ENCODE measurements at regions not wholly inside any gene's neighbourhood (a gene's known extent, or its start where the extent isn't known, plus 50 kb on each side); places are given as distances from the start of the nearest gene placed in this dataset.

DNA sequence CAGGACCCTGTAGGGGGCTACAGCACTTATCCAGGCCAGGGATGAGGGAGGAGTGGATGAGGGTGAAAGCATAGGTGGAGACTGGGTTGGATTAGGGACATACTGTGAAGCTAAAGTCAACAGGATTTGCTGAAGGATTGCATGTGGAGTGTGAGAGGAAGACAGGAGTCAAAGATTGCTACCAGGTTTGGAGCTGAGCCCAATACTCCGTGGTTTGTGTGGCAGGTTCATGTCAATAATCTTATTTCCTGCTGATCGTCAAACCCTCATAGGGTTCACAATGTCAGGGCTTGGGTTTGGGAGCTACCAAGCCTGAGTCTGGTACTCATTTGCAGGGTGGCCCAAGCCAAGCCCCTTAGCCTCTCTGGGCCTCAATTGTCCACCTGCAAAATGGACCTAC is 77.1 kb upstream of the PLXNC1 start:
- TF ChIP-seq, protein P1, sequence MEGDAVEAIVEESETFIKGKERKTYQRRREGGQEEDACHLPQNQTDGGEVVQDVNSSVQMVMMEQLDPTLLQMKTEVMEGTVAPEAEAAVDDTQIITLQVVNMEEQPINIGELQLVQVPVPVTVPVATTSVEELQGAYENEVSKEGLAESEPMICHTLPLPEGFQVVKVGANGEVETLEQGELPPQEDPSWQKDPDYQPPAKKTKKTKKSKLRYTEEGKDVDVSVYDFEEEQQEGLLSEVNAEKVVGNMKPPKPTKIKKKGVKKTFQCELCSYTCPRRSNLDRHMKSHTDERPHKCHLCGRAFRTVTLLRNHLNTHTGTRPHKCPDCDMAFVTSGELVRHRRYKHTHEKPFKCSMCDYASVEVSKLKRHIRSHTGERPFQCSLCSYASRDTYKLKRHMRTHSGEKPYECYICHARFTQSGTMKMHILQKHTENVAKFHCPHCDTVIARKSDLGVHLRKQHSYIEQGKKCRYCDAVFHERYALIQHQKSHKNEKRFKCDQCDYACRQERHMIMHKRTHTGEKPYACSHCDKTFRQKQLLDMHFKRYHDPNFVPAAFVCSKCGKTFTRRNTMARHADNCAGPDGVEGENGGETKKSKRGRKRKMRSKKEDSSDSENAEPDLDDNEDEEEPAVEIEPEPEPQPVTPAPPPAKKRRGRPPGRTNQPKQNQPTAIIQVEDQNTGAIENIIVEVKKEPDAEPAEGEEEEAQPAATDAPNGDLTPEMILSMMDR (IDR thresholded peaks at IDR 0.05): no peak
- TF ChIP-seq POLR2A (IDR thresholded peaks at IDR 0.05): no peak

Data from uterus (tissue), 2 donors.